ENCODE measurements at regions not wholly inside any gene's neighbourhood (a gene's known extent, or its start where the extent isn't known, plus 50 kb on each side); places are given as distances from the start of the nearest gene placed in this dataset.

DNA sequence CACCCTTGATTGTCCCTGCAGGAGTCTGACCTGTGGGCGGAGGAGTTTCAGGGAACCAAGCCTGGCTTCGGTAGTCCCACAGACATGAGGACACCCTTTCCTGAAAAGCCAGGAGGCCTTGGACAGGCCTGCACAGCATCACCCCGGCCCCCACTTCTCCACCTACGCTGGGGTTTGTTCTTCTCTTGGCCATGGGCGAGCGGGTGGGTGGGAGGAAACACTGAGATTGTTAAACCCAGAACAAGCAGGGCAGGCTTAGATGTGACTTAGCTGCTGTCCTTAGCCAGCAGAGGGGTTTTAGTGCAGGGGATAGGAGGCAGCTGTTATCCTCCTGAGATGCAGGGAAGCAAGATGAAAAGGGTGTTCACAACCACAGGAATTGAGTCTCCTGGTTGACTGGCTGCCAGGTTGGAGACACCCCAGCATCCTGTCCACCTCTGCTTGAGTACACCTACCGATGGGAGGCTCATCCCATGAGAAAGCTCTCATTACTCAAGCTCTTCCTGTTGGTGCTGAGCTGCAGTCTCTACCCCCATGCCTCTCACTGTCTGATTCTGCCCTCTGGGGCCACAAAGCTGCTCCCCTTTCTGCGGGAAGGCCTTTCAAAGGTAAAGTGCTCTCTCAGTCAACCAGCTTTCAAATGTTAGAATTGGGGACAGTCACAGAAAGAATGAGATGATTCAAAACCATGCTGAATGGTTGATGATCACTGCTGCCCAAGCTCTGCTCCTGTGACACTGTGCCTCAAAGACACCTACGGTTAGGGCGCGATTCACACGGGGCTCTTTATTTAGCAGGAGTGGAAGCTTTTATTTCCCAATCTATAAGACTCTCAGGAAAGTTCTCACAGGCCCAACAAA, 86.3 kb downstream of the IRF2BPL start:
- intact Hi-C loops (cut with micrococcal nuclease): no loop called here
- CTCF ChIA-PET: interaction anchor here (0.6 to 1.5 kb wide), 6 partner anchors 8 to 153 kb away, joined by 3 to 4 read pairs (median 4); no protein-coding TSS in a partner anchor
- DNase-seq (ENCODE audit: unreplicated experiment): no peak
- Mint-ChIP-seq H3K27me3 (ENCODE audit: insufficient read depth, unreplicated experiment) (no peaks in the 10 kb centered on the region), H3K4me1 (ENCODE audit: insufficient read depth, unreplicated experiment) (peaks cover 12% of the 10 kb centered on the region), H3K36me3 (ENCODE audit: insufficient read depth, unreplicated experiment) (no peaks in the 10 kb centered on the region), H3K9me3 (ENCODE audit: unreplicated experiment) (no peaks in the 10 kb centered on the region), H3K27ac (ENCODE audit: low read depth, unreplicated experiment) (no peak overlapping the region), H3K4me3 (ENCODE audit: unreplicated experiment) (no peak overlapping the region)
- TF ChIP-seq, protein P1, sequence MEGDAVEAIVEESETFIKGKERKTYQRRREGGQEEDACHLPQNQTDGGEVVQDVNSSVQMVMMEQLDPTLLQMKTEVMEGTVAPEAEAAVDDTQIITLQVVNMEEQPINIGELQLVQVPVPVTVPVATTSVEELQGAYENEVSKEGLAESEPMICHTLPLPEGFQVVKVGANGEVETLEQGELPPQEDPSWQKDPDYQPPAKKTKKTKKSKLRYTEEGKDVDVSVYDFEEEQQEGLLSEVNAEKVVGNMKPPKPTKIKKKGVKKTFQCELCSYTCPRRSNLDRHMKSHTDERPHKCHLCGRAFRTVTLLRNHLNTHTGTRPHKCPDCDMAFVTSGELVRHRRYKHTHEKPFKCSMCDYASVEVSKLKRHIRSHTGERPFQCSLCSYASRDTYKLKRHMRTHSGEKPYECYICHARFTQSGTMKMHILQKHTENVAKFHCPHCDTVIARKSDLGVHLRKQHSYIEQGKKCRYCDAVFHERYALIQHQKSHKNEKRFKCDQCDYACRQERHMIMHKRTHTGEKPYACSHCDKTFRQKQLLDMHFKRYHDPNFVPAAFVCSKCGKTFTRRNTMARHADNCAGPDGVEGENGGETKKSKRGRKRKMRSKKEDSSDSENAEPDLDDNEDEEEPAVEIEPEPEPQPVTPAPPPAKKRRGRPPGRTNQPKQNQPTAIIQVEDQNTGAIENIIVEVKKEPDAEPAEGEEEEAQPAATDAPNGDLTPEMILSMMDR (IDR thresholded peaks at IDR 0.05; ENCODE audit: unreplicated experiment): no peak
- POLR2A ChIA-PET: interaction anchor here (1.1 to 2.6 kb wide), 5 partner anchors 10 to 103 kb away, joined by 3 to 15 read pairs (median 5); no protein-coding TSS in a partner anchor
- no TSS peak for BruUV-seq (replicated peaks)

DNA sequence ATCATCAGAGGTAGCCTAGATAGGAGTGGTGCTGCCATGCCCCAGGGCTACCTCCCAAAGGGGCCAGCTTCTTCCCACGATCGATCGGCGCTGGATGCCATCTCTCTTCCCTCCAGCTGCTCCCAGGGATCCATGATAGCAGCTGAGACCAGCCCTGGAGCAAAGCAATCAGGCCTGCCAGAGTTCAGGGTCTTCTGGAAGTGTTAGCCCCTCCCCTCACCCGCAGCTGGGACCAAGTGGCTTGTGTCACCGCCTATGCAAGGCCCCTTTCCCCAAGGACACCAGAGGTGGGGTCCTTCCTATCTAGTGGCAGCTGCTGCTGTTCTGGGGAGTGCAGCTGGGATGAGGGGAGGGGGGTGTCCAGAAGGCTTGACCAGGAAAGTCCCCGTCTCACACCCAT, 87.0 kb downstream of the IRF2BPL start:
- no peaks in the 10 kb centered on the region for H3K9me3 Mint-ChIP-seq (ENCODE audit: unreplicated experiment)
- CTCF ChIA-PET: interaction anchor here (0.6 to 1.2 kb wide), 6 partner anchors 8 to 154 kb away, joined by 3 to 4 read pairs (median 3); no protein-coding TSS in a partner anchor
- TF ChIP-seq, protein P1 (IDR thresholded peaks at IDR 0.05; ENCODE audit: unreplicated experiment): no peak
- no peak for DNase-seq (ENCODE audit: unreplicated experiment)
- intact Hi-C loops (cut with micrococcal nuclease): no loop called here
- H3K4me3 Mint-ChIP-seq (ENCODE audit: unreplicated experiment): no peak overlapping the region
- POLR2A ChIA-PET: interaction anchor here (1.7 to 2.6 kb wide), 3 partner anchors 12 to 84 kb away, joined by 4 to 15 read pairs (median 5); no protein-coding TSS in a partner anchor
- H3K4me1 Mint-ChIP-seq (ENCODE audit: insufficient read depth, unreplicated experiment): peaks cover 7% of the 10 kb centered on the region
- H3K27ac Mint-ChIP-seq (ENCODE audit: low read depth, unreplicated experiment): no peak overlapping the region
- no peaks in the 10 kb centered on the region for H3K36me3 Mint-ChIP-seq (ENCODE audit: insufficient read depth, unreplicated experiment)
- no peaks in the 10 kb centered on the region for H3K27me3 Mint-ChIP-seq (ENCODE audit: insufficient read depth, unreplicated experiment)
- no TSS peak for BruUV-seq (replicated peaks)

DNA sequence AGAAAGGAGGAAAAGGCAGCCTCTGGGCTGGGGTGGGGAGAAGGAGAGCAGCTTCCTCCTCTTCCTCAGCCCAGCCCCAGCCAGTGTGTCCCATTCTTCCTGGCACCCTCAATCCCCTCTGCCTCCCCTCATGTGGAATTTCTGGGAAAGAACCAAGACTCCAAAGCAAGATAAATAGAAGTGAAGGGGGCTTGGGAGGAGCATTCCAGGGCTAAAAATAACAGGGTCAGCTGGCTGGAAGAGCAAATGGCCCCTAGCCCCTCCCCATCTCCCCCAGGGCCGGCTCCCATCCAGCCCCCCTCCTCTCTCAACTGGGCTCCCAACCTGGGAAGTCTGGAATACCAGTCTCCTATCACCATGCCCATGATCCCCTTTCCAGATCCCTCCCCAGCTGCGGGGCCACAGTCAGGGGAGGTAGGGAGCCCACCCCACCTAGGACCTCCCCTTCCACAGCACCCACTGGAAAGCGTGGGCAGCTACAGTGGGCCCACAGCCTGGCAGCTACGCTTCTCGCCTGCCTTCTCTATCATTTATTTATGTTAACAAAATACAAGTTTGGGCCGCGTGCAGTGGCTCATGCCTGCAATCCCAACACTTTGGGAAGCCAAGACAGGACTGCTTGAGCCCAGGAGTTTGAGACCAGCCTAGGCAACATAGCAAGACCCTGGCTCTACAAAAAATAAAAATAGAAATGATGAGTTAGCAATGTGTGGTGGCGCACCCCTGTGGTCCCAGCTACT, 88.3 kb downstream of the IRF2BPL start:
- H3K27ac Mint-ChIP-seq (ENCODE audit: low read depth, unreplicated experiment): no peak overlapping the region
- peaks cover 6% of the 10 kb centered on the region for H3K4me1 Mint-ChIP-seq (ENCODE audit: insufficient read depth, unreplicated experiment)
- H3K4me3 Mint-ChIP-seq (ENCODE audit: unreplicated experiment): no peak overlapping the region
- H3K9me3 Mint-ChIP-seq (ENCODE audit: unreplicated experiment): no peaks in the 10 kb centered on the region
- TF ChIP-seq, protein P1 (IDR thresholded peaks at IDR 0.05; ENCODE audit: unreplicated experiment): no peak
- POLR2A ChIA-PET: interaction anchor here (0.6 to 0.7 kb wide), 2 partner anchors 14 to 94 kb away, joined by 3 to 4 read pairs; no protein-coding TSS in a partner anchor
- no peaks in the 10 kb centered on the region for H3K36me3 Mint-ChIP-seq (ENCODE audit: insufficient read depth, unreplicated experiment)
- DNase-seq (ENCODE audit: unreplicated experiment): no peak
- intact Hi-C loops (cut with micrococcal nuclease): no loop called here
- H3K27me3 Mint-ChIP-seq (ENCODE audit: insufficient read depth, unreplicated experiment): no peaks in the 10 kb centered on the region
- CTCF ChIA-PET: interaction anchor here (0.6 to 1.1 kb wide), 3 partner anchors 26 to 135 kb away, joined by 3 to 7 read pairs (median 5); no protein-coding TSS in a partner anchor
- no TSS peak for BruUV-seq (replicated peaks)
